Activated CD8-positive, alpha-beta T cell treated with anti-CD3 and anti-CD28 coated beads for 36 hours (primary cell): ENCODE measurements at regions not wholly inside any gene's neighbourhood (a gene's known extent, or its start where the extent isn't known, plus 50 kb on each side); places are given as distances from the start of the nearest gene placed in this dataset.
A peak's percentile ranks its signal among the peaks of the same experiment; 100 is the strongest.
"Not testable (repeated sequence)": the region's sequence is repeated elsewhere in the genome, so short reads cannot be mapped to it uniquely, and the experiment has no call there.

Experiments used
- ATAC-seq: fragments of 200-7000 bp; cut with Tn5 transposase; one replicate; pipeline ENCODE4 v1.10.0; 2021; ENCODE audit warnings: mild to moderate bottlenecking, moderate library complexity
- CTCF ChIA-PET: fragments of 350-600 bp; sonication (Branson Sonifier 250); formaldehyde crosslinking; loops from one replicate; lab custom pipeline; 2021; ENCODE audit warnings: antibody characterized with exemption; lab: Charles Lee
- POLR2A ChIA-PET: fragments of 350-600 bp; sonication (Branson Sonifier 250); formaldehyde crosslinking; loops from one replicate; lab custom pipeline; 2021; ENCODE audit warnings: antibody characterized with exemption; lab: Charles Lee
- DNase-seq: peaks from one replicate; pipeline ENCODE4 v3.0.0-alpha.2; 2020
- H3K27ac Mint-ChIP-seq: one replicate; pipeline ENCODE4 v1.8.0; 2021; ENCODE audit warnings: mild to moderate bottlenecking, mixed read lengths
- H3K27me3 Mint-ChIP-seq: one replicate; pipeline ENCODE4 v1.8.0; 2021; ENCODE audit warnings: mixed read lengths
- H3K36me3 Mint-ChIP-seq: one replicate; pipeline ENCODE4 v1.8.0; 2021; ENCODE audit warnings: low read depth, mixed read lengths
- H3K4me1 Mint-ChIP-seq: one replicate; pipeline ENCODE4 v1.8.0; 2021; ENCODE audit warnings: low read depth, mixed read lengths
- H3K4me3 Mint-ChIP-seq: one replicate; pipeline ENCODE4 v1.8.0; 2021; ENCODE audit warnings: mild to moderate bottlenecking, moderate library complexity, mixed read lengths
- H3K9me3 Mint-ChIP-seq: one replicate; pipeline ENCODE4 v1.8.0; 2021; ENCODE audit warnings: mixed read lengths
- intact Hi-C: fragments of 100-400 bp; cut with micrococcal nuclease; formaldehyde crosslinking; loops from one replicate; pipeline ENCODE4 v1.10.0; 2022

- POLR2A ChIA-PET, H3K27ac Mint-ChIP-seq, H3K27me3 Mint-ChIP-seq, intact Hi-C loops, ATAC-seq, H3K9me3 Mint-ChIP-seq, H3K4me3 Mint-ChIP-seq, DNase-seq, CTCF ChIA-PET, H3K4me1 Mint-ChIP-seq: not testable (repeated sequence)
- peaks cover 11% of the 10 kb centered on the region for H3K36me3 Mint-ChIP-seq
Observed at GRCh38 chr17:64800987-64801386, 118.3 kb downstream of the LRRC37A3 start.

- H3K36me3 Mint-ChIP-seq, CTCF ChIA-PET, H3K27ac Mint-ChIP-seq, H3K27me3 Mint-ChIP-seq, ATAC-seq, H3K4me3 Mint-ChIP-seq, H3K9me3 Mint-ChIP-seq, intact Hi-C loops, H3K4me1 Mint-ChIP-seq, DNase-seq, POLR2A ChIA-PET: not testable (repeated sequence)
Observed at GRCh38 chr17:64800361-64800895, 118.8 kb downstream of the LRRC37A3 start.

- H3K4me1 Mint-ChIP-seq, ATAC-seq, intact Hi-C loops, H3K9me3 Mint-ChIP-seq, DNase-seq, H3K36me3 Mint-ChIP-seq, H3K4me3 Mint-ChIP-seq, CTCF ChIA-PET, POLR2A ChIA-PET, H3K27me3 Mint-ChIP-seq, H3K27ac Mint-ChIP-seq: not testable (repeated sequence)
Observed at GRCh38 chr17:64799543-64800188, 119.6 kb downstream of the LRRC37A3 start.

- DNase-seq, CTCF ChIA-PET, H3K4me1 Mint-ChIP-seq, ATAC-seq, H3K36me3 Mint-ChIP-seq, intact Hi-C loops, H3K27me3 Mint-ChIP-seq, H3K4me3 Mint-ChIP-seq, POLR2A ChIA-PET, H3K9me3 Mint-ChIP-seq: not testable (repeated sequence)
- H3K27ac Mint-ChIP-seq: peak overlapping the region; percentile 52
Observed at GRCh38 chr17:64798961-64799360, 120.3 kb downstream of the LRRC37A3 start.

GRCh38 chr17:64798489-64798790, 120.8 kb downstream of the LRRC37A3 start:
- H3K4me3 Mint-ChIP-seq, CTCF ChIA-PET, intact Hi-C loops, H3K9me3 Mint-ChIP-seq, POLR2A ChIA-PET, H3K36me3 Mint-ChIP-seq, H3K4me1 Mint-ChIP-seq, DNase-seq, H3K27me3 Mint-ChIP-seq: not testable (repeated sequence)
- peak; percentile 24 for ATAC-seq
- peak overlapping the region; percentile 52 for H3K27ac Mint-ChIP-seq

GRCh38 chr17:64797746-64798488, 121.4 kb downstream of the LRRC37A3 start:
- peaks cover 10% of the 10 kb centered on the region for H3K4me1 Mint-ChIP-seq
- H3K4me3 Mint-ChIP-seq, POLR2A ChIA-PET, H3K27ac Mint-ChIP-seq, DNase-seq, H3K36me3 Mint-ChIP-seq, intact Hi-C loops, H3K27me3 Mint-ChIP-seq, CTCF ChIA-PET, H3K9me3 Mint-ChIP-seq: not testable (repeated sequence)
- peak; percentile 13 for ATAC-seq

GRCh38 chr17:64795342-64795741, 123.9 kb downstream of the LRRC37A3 start:
- H3K36me3 Mint-ChIP-seq, ATAC-seq, CTCF ChIA-PET, H3K27me3 Mint-ChIP-seq, POLR2A ChIA-PET, H3K9me3 Mint-ChIP-seq, H3K27ac Mint-ChIP-seq, intact Hi-C loops, DNase-seq, H3K4me3 Mint-ChIP-seq: not testable (repeated sequence)
- H3K4me1 Mint-ChIP-seq: peaks cover 20% of the 10 kb centered on the region

- H3K9me3 Mint-ChIP-seq, H3K4me3 Mint-ChIP-seq, H3K27me3 Mint-ChIP-seq, DNase-seq, intact Hi-C loops, ATAC-seq, H3K27ac Mint-ChIP-seq, H3K36me3 Mint-ChIP-seq, POLR2A ChIA-PET, CTCF ChIA-PET: not testable (repeated sequence)
- peaks cover 20% of the 10 kb centered on the region for H3K4me1 Mint-ChIP-seq
Observed at GRCh38 chr17:64794548-64795274, 124.6 kb downstream of the LRRC37A3 start.

- intact Hi-C loops, H3K4me3 Mint-ChIP-seq, DNase-seq, CTCF ChIA-PET, POLR2A ChIA-PET, ATAC-seq, H3K27ac Mint-ChIP-seq, H3K36me3 Mint-ChIP-seq, H3K9me3 Mint-ChIP-seq, H3K27me3 Mint-ChIP-seq: not testable (repeated sequence)
- peaks cover 20% of the 10 kb centered on the region for H3K4me1 Mint-ChIP-seq
Observed at GRCh38 chr17:64794113-64794512, 125.2 kb downstream of the LRRC37A3 start.

GRCh38 chr17:64792793-64793575, 126.3 kb downstream of the LRRC37A3 start:
- Mint-ChIP-seq H3K4me1 (peaks cover 17% of the 10 kb centered on the region), H3K27ac (peak overlapping the region; percentile 73)
- ATAC-seq (peak; percentile 98), DNase-seq (peak; percentile 64)
- H3K36me3 Mint-ChIP-seq, H3K4me3 Mint-ChIP-seq, POLR2A ChIA-PET, intact Hi-C loops, H3K9me3 Mint-ChIP-seq, H3K27me3 Mint-ChIP-seq: not testable (repeated sequence)
- CTCF ChIA-PET: interaction anchor here (1.1 kb wide), 1 partner anchor 12 kb away, joined by 3 read pairs; no protein-coding TSS in a partner anchor

- H3K27ac Mint-ChIP-seq, intact Hi-C loops, CTCF ChIA-PET, H3K36me3 Mint-ChIP-seq, POLR2A ChIA-PET, H3K9me3 Mint-ChIP-seq, ATAC-seq, H3K4me3 Mint-ChIP-seq, H3K27me3 Mint-ChIP-seq, DNase-seq: not testable (repeated sequence)
- peaks cover 17% of the 10 kb centered on the region for H3K4me1 Mint-ChIP-seq
Observed at GRCh38 chr17:64792276-64792675, 127.0 kb downstream of the LRRC37A3 start.
